Fibroblast of lung (primary cell): ENCODE measurements at regions not wholly inside any gene's neighbourhood (a gene's known extent, or its start where the extent isn't known, plus 50 kb on each side); places are given as distances from the start of the nearest gene placed in this dataset.

Experiments used
- EZH2 ChIP-seq: IDR thresholded peaks from 2 replicates; pipeline ENCODE4 v1.5.1; 2012; ENCODE audit warnings: low read length, control low read depth, mild to moderate bottlenecking; ENCODE audit errors: missing control alignments
- TF ChIP-seq, protein P1 (sequence below), 2 donors: IDR thresholded peaks in 1 of 2; conservative IDR thresholded peaks in 1 of 2; 1 replicate in 1 of 2; 2 replicates in 1 of 2; pipeline ENCODE4 v1.5.1; 2011 to 2012; ENCODE audit warnings: low read length in 2 of 2, control low read depth in 1 of 2, inconsistent platforms in 1 of 2, low read depth in 1 of 2, mild to moderate bottlenecking in 1 of 2

GRCh38 chr10:128481152-128481840, 355.1 kb upstream of the MKI67 start:
- TF ChIP-seq, protein P1, sequence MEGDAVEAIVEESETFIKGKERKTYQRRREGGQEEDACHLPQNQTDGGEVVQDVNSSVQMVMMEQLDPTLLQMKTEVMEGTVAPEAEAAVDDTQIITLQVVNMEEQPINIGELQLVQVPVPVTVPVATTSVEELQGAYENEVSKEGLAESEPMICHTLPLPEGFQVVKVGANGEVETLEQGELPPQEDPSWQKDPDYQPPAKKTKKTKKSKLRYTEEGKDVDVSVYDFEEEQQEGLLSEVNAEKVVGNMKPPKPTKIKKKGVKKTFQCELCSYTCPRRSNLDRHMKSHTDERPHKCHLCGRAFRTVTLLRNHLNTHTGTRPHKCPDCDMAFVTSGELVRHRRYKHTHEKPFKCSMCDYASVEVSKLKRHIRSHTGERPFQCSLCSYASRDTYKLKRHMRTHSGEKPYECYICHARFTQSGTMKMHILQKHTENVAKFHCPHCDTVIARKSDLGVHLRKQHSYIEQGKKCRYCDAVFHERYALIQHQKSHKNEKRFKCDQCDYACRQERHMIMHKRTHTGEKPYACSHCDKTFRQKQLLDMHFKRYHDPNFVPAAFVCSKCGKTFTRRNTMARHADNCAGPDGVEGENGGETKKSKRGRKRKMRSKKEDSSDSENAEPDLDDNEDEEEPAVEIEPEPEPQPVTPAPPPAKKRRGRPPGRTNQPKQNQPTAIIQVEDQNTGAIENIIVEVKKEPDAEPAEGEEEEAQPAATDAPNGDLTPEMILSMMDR (conservative IDR thresholded peaks at IDR 0.05 in 1 of 2, IDR thresholded peaks at IDR 0.05 in 1 of 2; ENCODE audit: low read depth in 1 of 2, low read length in 2 of 2) = no peak
- TF ChIP-seq EZH2 = no peak
